NCI-H748 (cell line): ENCODE measurements at regions not wholly inside any gene's neighbourhood (a gene's known extent, or its start where the extent isn't known, plus 50 kb on each side); places are given as distances from the start of the nearest gene placed in this dataset.
"Not testable (repeated sequence)": the region's sequence is repeated elsewhere in the genome, so short reads cannot be mapped to it uniquely, and the experiment has no call there.

Experiments
- DNase-seq: peaks from one replicate; lab custom pipeline; 2025; ENCODE audit not compliant: unreplicated experiment; lab: John Stamatoyannopoulos, UW

DNA sequence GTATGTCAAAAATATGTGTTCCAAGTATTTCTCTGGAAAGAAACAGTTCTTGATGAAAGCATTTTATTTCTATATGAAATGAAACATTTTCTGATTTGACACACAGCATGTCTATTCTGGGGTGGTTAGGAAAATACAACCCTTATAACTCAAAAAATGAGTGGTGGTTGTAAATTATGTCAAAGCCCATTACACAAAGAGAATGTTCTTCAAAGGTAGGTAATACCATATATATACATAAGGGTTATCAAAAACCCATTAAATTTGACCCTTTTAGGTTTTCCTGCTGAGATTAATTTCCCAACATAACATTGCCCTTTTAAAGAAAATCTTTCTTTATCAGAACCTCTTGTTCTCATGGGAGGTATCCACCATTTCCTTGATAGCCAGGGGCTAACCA, 420.5 kb upstream of the TECRL start:
- no peak for DNase-seq

DNA sequence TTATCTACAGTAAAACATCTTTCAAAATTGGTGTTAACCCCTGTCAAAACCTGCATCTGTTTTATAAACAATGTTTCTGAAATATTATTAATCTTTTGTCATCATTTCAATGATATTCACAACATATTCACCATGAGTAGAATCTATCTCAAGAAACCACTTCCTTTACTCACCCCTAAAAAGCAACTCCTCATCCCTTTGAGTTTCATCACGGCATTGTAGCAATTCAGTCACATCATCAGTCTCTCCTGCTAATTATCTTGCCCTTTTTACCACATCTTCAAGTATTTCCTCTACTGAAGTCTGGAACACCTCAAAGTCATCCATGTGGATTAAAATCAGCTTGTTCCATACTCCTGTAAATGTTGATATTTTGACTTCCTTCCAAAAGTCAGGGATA, 415.3 kb upstream of the TECRL start:
- DNase-seq = no peak

DNA sequence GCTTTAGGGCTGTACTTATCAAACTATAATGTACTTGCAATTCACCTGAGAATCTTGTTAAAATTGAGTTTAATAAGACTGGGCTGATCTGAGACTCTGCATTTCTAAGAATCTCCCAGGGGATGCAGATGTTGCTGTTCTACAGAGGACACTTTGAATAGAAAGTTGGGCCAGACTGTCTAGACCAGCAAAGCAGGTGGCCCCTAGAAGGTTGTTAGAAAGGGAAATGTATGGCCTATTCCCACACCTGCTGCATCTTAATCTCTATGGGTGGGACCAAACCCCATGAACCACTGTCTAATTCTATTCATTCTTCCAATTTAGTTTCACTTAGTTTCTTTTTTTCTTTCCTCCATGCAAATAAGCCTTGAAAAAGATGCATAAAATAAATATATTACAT, 413.2 kb upstream of the TECRL start:
- DNase-seq = no peak

DNA sequence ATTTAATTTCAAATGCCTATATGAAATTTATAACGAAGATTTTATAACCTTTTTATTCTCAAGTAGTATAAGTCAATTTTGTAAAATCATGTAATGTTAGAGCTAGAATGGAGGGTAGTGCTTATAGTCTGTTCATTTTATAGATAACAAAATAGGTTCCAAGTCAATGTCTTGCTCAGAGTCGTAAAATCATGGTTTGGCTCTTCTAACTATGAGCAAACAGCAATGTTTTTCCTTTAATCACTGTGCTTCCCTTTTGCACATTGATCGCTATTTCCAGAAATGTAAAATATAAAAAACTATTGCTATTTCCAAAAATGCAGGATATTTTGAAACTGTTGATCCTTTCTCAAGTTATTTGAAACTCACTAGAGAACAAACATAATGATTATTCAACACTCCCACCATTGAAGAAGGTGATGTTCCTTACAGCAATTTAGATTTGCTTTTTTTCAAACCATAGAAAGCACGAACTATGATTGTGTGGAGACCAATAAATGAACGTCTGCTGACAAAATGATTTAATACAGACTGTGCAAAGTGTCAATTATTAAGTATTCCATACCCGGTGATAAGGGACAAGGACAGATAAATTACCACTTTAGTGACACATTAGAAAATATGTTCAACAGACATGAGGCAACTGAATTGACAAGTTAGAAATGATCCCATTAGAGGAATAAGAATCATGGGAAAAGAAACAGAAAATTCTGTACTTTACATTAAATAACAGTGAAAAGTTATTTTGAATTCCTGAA, 412.1 kb upstream of the TECRL start:
- no peak for DNase-seq

DNA sequence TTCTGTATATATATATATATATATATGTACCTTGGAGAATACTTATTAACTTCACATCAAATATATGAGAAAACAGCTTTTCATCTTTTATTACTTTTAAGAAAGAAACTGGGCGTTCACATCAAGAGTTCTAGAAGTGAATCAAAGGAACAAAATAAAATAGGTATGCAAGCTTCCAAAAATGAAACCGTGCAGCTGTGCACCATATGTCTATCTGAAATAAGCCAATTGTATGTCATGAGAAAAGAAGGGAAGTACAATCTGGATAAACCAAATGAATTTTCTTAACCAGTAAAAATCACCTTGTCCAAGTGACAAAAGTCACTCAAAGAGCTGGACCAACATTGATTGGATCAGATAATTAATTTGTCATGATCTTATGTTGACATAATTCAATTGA, 405.4 kb upstream of the TECRL start:
- no peak for DNase-seq

DNA sequence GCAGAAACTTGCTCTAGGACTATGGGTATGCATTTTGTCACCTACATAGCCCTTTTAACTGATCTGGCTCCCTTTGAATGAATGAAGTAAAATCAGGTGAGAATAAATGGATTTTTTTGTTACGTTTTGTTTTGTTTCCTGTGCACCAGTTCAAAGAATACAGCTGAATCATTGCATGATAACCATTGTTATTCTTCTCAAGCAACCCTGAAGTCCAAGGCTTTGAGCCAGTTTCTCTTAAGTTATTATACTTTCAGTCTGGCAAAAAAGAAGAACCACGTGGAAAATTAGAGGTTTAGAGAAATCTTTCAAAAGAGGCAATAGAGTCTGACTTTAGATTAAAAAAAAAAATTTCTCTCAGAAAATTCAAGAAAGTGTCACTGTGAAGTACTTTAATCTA, 398.6 kb upstream of the TECRL start:
- DNase-seq = no peak

DNA sequence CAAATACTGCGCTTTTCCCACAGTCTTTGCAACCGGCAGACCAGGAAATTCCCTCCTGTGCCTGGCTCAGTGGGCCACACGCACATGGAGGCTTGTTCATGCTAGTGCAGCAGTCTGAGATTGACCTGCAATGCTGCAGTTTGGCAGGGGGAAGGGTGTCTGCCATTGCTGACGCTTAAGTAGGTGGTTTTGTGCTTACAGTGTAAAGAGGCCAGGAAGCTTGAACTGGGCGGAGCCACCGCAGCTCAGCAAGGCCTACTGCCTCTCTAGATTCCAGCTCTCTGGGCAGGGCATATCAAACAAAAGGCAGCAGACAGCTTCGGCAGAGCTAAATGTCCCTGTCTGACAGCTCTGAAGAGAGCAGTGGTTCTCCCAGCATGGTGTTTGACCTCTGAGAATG, 390.5 kb upstream of the TECRL start:
- DNase-seq = no peak

DNA sequence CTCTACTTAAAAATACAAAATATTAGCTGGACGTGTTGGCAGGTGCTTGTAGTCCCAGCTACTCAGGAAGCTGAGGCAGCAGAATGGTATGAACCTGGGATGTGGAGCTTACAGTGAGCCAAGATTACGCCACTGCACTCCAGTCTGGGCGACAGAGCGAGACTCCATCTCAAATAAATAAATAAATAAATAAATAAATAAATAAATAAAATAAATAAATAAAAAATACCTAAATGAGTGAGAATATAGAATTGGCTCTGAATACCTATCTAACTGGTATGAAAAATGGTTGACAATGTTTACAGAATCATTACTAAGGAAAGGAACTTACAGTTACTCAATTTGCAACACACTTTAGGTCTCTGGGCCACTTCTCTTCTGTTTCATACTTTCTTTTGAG, 389.6 kb upstream of the TECRL start:
- DNase-seq = not testable (repeated sequence)

DNA sequence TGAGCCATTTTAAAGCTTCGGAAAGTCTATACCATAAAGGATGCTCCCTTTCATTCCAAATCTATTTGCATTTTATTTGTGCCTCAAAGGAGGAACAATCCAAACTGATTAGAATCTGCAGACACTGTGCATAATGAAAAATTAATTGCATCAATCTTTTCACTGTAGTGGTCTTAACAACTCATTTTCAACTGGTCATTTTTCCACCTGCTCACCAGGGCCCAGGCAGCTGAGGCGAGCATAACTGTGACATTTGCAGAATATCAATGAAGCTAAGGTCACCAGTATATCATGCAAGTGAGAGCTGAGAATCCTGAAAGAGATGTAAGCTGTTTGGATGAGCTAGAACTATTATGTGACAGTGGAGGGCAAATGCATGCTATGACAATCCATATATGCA, 387.3 kb upstream of the TECRL start:
- DNase-seq = no peak

DNA sequence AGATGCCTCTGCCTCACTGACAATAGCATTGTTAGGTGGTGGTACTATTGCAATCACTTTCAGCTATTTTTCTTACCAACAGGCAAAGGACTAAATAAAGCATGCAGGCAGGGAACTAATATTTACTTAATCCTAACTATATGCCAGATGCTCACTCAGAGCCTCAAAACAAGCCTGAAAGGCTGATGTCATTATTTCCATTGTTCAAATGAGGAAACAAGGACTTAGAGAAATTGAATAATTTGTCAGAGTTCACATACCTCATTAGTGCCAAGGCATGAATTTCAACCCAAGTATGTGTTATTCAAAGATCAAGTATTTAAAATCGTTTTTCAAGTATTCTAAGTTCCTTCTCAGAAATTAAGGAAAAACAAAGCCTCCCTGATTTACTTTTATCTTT, 374.9 kb upstream of the TECRL start:
- DNase-seq = no peak

DNA sequence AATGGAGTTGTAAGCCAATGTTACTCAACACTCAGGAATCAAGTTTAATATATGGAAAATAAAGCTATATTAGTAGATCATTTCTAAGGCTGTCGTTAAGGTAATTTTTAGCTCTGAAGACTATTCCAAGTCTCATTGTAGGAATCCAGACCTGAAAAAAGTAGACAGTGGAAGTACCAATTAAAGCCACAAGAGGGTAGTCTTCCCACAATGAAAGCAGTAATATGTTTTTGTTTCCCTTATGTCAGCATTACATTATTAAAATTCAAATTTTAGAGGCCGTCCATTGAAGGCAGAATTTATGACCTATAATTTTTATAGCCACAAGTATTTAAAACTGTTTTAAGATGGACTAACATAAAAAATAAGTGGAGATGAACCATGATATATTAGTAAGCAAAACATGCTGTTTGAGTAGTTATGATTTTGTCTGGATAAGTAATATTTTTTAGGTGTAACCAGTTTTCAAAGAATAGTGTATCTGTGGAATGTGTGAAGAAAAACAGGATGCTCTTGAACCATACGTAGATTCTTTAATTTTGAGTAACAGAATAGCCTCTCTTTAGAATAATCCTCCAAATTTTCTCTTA, 372.6 kb upstream of the TECRL start:
- no peak for DNase-seq

DNA sequence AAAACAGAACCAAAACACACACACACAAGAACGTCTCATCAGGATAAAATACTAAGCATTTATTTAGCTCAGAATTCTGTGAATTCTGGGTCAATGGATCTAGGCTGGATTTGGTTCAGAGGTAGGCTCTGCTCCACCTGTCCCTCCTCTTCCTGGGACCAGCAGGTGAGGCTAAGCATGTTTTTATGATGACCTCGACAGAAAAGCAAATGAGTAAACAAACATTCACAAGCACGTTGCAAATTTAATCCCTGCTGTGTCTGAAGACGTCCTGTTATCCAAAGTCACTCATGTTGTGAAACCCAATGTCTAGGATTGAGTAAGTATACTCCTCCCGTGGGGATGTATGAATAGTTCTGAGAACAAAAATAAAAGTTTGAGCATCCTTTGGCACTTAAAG, 371.4 kb upstream of the TECRL start:
- DNase-seq = no peak

DNA sequence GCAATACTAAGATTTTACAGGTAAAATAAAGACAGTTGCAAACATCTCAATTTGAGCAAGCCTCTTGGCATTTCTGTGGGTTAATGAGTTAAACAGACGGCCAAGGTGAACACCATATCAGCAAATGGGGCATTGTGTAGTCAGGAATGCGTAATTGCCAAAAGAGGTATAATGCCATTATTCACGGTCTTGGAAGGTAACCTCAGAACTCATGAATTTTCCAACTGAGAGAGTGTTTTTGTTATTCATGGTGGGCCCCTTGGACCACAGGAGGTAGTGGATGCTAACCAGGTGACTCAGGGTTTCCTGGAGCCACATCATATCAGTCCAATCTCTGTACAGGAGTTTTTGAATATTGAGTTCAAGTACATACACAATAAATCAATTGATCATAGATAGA, 368.0 kb upstream of the TECRL start:
- DNase-seq = no peak

DNA sequence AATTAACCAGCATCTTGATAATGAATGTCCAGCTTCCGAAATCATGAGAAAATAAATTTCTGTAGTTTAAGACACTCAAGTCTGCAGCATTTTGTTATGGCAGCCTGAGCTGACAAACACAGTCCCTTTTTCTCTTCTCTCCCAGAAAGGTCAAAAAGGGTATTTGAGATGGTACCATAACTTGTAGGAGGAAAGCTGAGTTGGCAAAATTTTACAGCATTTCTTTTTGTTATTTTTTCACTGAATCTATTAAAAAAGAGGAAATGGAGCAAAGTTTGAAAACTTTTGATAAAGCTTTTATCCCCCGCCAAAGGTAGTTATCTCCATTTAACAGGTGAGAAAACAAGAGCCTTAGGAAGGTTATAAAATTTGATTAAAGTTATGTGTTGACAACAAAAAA, 367.6 kb upstream of the TECRL start:
- no peak for DNase-seq

DNA sequence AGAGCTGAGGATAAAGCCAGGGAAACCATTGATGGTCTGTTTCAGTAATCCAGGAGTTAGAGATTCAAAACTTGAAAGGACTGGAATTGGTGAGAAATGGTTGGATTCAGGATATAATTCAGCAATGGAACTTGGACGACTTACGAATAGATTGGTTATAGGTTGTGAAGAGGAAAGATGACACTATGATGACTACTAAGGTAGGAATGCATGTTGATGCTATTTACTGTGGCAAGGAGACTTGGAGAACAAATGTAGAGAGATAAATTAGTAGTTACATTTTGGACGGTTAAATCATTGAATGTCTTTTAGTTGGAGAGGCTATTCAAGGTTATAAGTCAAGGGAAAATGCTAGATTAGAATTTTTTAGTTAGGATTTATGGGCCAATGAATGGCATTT, 365.4 kb upstream of the TECRL start:
- no peak for DNase-seq

DNA sequence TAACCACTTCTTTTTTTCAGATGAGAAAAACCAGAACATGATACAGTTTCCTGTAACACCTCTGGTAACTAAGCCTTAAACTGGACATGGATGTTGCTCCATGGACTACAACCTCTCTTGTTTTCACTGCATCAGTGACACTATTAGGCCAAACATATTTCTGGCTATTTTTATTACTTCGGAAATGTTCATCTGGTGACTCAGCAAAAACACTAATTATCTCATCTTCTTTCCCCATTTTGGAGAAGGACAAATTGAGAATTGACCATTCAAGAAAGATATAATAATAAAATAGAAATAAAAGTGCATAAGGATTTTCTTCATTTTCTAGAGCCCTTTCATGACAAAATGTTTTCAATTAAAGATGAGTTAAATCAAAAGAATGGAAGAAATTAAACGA, 361.9 kb upstream of the TECRL start:
- no peak for DNase-seq

DNA sequence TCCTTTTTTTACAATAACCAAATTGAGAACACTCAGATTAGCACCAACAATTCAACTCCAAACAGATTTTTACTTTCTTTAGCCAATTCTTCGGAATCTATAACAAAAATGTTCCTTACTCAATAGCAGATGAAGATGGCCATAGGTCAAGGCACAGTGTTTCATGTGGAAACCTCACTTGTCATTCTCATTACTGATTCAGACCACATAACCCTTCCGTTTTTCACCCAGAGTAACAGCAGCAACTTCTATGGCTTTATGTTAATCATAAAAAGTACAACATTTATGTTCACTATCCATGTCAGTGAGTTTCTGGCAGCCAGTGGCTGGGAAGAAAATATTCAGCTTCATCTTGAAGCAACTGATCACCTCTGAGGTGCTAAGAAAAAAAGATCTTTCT, 358.3 kb upstream of the TECRL start:
- no peak for DNase-seq

DNA sequence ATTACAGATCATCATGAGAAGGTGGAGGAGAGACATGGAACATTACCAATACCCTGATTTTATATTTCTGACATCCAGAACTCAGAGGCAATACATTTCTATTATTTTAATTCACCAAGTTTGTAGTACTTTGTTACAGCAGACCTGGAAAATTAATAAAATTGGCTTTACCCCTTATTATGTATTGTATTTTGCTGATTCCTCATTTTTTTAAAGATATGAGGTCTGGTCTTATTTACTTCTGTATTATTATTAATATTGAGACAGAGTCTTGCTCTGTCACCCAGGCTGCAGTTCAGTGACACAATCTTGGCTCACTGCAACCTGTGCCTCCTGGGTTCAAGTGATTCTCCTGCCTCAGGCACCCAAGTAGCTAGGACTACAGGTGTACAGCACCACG, 357.3 kb upstream of the TECRL start:
- no peak for DNase-seq

DNA sequence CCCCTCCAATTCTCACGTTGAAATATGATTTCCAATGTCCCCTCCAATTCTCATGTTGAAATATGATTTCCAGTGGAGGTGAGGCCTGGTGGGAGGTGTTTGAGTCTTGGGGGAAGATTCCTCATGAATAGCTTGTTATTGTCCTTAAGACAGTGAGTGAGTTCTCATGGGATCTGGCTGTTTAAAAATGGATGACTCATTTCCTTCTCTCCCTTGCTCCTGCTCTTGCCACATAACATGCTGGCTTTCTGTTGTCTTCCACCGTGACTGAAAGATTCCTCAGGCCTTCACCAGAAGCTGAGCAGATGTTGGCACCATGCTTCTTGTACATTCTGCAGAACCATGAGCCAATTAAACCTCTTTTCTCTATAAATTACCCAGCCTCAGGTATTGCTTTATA, 346.8 kb upstream of the TECRL start:
- DNase-seq = no peak

DNA sequence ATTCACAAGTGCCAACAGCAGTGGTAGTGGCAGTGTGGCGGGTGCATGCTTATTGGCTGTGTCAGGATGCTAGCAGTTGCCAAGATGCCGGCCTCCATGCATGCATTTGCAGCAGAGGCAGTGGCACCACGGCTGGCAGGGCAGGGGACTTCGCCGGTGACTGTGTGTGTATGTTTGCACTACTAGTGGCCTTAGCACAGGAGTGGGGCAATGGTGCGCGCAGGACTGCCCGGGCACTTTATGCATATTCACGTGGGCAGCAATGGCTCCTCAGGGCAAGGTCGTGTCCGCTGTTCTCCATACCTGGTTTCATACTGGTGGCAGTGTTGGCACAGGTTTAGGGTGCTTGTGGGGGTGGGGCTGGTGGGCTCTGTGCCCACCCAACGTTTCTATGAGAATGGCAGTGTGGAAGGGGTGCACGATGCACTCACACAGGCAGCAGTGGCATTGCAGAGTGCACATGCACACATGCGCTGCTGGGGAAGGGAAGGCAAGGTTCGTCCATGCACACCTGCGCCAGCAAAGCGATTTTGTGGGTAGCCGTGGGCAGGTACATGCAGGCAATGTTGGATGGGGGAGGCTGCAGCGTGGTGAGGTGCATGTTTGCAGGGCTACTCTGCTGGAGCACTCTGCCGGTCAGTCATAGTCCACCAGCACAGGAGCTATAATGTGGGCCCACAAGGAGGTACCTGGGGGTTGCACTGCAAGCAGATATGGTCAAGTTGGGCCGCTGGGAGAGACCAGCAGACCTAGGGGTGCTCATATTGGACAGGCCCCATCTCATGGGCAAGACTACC, 338.9 kb upstream of the TECRL start:
- no peak for DNase-seq

DNA sequence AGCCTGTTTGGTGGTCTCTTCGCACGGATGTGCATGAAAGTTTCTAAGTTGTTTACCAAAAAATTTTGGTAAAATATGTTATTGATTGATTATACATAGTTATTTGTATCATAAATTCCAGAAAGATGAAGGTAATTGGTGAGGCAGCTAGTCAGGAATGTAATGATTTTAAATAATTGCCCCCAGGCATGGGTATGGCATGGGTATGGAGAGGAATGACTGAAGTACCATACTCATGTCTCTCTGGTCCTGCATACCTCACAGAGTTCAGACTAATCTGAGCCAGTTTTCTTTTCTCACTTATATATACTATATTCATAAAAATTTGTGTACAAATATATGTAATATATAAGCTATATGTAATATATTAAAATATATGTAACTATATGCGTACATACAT, 329.0 kb upstream of the TECRL start:
- no peak for DNase-seq

DNA sequence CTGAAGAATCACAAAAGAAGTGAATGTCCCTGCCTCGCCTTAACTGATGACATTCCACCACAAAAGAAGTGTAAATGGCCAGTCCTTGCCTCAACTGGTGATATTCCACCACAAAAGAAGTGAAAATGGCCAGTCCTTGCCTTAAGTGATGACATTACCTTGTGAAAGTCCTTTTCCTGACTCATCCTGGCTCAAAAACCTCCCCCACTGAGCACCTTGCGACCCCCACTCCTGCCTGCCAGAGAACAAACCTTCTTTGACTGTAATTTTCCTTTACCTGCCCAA, 328.5 kb upstream of the TECRL start:
- not testable (repeated sequence) for DNase-seq
